ENCODE measurements at regions not wholly inside any gene's neighbourhood (a gene's known extent, or its start where the extent isn't known, plus 50 kb on each side); places are given as distances from the start of the nearest gene placed in this dataset.

DNA sequence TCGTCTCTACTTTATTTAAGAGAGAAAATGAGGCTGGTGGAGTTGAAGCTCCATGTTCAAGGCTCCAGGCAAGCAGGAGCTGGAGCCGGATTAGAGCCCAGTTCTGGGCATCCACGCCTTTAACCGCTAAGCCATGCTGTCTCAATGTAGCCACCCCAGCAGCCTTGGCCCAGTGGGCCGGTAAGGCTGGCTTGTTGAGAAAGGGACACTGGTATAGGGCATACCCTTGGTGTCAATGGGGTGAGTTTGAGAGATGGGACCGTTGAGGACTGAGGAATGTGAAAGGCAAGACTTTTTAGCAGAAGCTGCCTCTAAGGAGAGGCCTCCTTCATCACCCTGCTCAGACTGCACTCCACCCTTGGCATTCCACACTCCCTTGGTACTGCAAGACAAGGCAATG lies 147.4 kb downstream of the CYLD start:
- TF ChIP-seq, protein P1, sequence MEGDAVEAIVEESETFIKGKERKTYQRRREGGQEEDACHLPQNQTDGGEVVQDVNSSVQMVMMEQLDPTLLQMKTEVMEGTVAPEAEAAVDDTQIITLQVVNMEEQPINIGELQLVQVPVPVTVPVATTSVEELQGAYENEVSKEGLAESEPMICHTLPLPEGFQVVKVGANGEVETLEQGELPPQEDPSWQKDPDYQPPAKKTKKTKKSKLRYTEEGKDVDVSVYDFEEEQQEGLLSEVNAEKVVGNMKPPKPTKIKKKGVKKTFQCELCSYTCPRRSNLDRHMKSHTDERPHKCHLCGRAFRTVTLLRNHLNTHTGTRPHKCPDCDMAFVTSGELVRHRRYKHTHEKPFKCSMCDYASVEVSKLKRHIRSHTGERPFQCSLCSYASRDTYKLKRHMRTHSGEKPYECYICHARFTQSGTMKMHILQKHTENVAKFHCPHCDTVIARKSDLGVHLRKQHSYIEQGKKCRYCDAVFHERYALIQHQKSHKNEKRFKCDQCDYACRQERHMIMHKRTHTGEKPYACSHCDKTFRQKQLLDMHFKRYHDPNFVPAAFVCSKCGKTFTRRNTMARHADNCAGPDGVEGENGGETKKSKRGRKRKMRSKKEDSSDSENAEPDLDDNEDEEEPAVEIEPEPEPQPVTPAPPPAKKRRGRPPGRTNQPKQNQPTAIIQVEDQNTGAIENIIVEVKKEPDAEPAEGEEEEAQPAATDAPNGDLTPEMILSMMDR (IDR thresholded peaks at IDR 0.05; ENCODE audit: low read length) = no peak
- no peak for TF ChIP-seq EZH2 (optimal IDR thresholded peaks at IDR 0.05; ENCODE audit: low read depth, low read length)
- TF ChIP-seq EZH2phosphoT487 (IDR thresholded peaks at IDR 0.05; ENCODE audit: low read length) = no peak

Data from MM.1S (cell line).